KBM-7 (cell line): ENCODE measurements at regions not wholly inside any gene's neighbourhood (a gene's known extent, or its start where the extent isn't known, plus 50 kb on each side); places are given as distances from the start of the nearest gene placed in this dataset.
A peak's percentile ranks its signal among the peaks of the same experiment; 100 is the strongest.

Source experiments
- DNase-seq: peaks from one replicate; pipeline ENCODE4 v3.0.0-alpha.2; 2015
- in situ Hi-C: fragments of 300-500 bp; cut with MboI; formaldehyde crosslinking; loops from 2 replicates; pipeline ENCODE4 v1.14.3; 2020; ENCODE audit warnings: low sequenced_read_pairs, low pct_unique_long_range_greater_than_20kb, mixed read lengths

- DNase-seq = peak; percentile 81
- in situ Hi-C loops = loop anchor here (25.0 kb wide), 1 partner anchor 198 kb away; no protein-coding TSS in a partner anchor
Measured at GRCh38 chr2:9139491-9140443, 66.8 kb upstream of the ASAP2 start.

GRCh38 chr2:9137379-9138150, 69.0 kb upstream of the ASAP2 start:
- in situ Hi-C loops = loop anchor here (25.0 kb wide), 1 partner anchor 200 kb away; no protein-coding TSS in a partner anchor
- no peak for DNase-seq

GRCh38 chr2:9135822-9136558, 70.6 kb upstream of the ASAP2 start:
- in situ Hi-C loops = loop anchor here (25.0 kb wide), 1 partner anchor 201 kb away; no protein-coding TSS in a partner anchor
- no peak for DNase-seq

- in situ Hi-C loops = loop anchor here (25.0 kb wide), 1 partner anchor 210 kb away; no protein-coding TSS in a partner anchor
- no peak for DNase-seq
Measured at GRCh38 chr2:9127316-9127715, 79.3 kb upstream of the ASAP2 start.

GRCh38 chr2:9126540-9126939, 80.1 kb upstream of the ASAP2 start:
- in situ Hi-C loops = loop anchor here (25.0 kb wide), 1 partner anchor 211 kb away; no protein-coding TSS in a partner anchor
- no peak for DNase-seq

- DNase-seq = no peak
- in situ Hi-C loops = no loop called here
Measured at GRCh38 chr2:9124231-9124741, 82.3 kb upstream of the ASAP2 start.

GRCh38 chr2:9123069-9123468, 83.5 kb upstream of the ASAP2 start:
- in situ Hi-C loops = no loop called here
- DNase-seq = no peak

GRCh38 chr2:9122367-9122766, 84.2 kb upstream of the ASAP2 start:
- in situ Hi-C loops = no loop called here
- DNase-seq = no peak

GRCh38 chr2:9118383-9118960, 88.1 kb upstream of the ASAP2 start:
- DNase-seq = peak; percentile 14
- in situ Hi-C loops = no loop called here

- in situ Hi-C loops = no loop called here
- DNase-seq = no peak
Measured at GRCh38 chr2:9115229-9115628, 91.4 kb upstream of the ASAP2 start.

- in situ Hi-C loops = no loop called here
- peak; percentile 9 for DNase-seq
Measured at GRCh38 chr2:9114458-9114857, 92.2 kb upstream of the ASAP2 start.

GRCh38 chr2:9113916-9114315, 92.7 kb upstream of the ASAP2 start:
- no peak for DNase-seq
- in situ Hi-C loops = no loop called here

GRCh38 chr2:9113262-9113661, 93.3 kb upstream of the ASAP2 start:
- in situ Hi-C loops = no loop called here
- DNase-seq = no peak

GRCh38 chr2:9112079-9112721, 94.4 kb upstream of the ASAP2 start:
- in situ Hi-C loops = no loop called here
- DNase-seq = no peak

GRCh38 chr2:9110893-9111569, 95.6 kb upstream of the ASAP2 start:
- DNase-seq = no peak
- in situ Hi-C loops = no loop called here

- in situ Hi-C loops = no loop called here
- no peak for DNase-seq
Measured at GRCh38 chr2:9110346-9110884, 96.2 kb upstream of the ASAP2 start.

GRCh38 chr2:9109871-9110270, 96.7 kb upstream of the ASAP2 start:
- DNase-seq = no peak
- in situ Hi-C loops = no loop called here
